Posterior vena cava (tissue), 2 donors: ENCODE measurements at regions not wholly inside any gene's neighbourhood (a gene's known extent, or its start where the extent isn't known, plus 50 kb on each side); places are given as distances from the start of the nearest gene placed in this dataset.

ENCODE experiments used
- DNase-seq: peaks from one replicate; pipeline ENCODE4 v3.0.0-alpha.2; 2020; ENCODE audit warnings: low spot score
- intact Hi-C, 2 donors: fragments of 100-400 bp; cut with DNase I; formaldehyde crosslinking; loops; one replicate each; pipeline versions ENCODE4 v1.14.1 to v1.14.2; 2022 to 2023
- donor health status: DM: yes; HTN: yes; CAD: no.
- donor health status: DM: yes; HTN: yes; CAD: no.

GRCh38 chr3:194989241-194989640 lies 281.7 kb downstream of the XXYLT1 start:
- peak; percentile 58 for DNase-seq
- intact Hi-C loops = no loop called here

DNA sequence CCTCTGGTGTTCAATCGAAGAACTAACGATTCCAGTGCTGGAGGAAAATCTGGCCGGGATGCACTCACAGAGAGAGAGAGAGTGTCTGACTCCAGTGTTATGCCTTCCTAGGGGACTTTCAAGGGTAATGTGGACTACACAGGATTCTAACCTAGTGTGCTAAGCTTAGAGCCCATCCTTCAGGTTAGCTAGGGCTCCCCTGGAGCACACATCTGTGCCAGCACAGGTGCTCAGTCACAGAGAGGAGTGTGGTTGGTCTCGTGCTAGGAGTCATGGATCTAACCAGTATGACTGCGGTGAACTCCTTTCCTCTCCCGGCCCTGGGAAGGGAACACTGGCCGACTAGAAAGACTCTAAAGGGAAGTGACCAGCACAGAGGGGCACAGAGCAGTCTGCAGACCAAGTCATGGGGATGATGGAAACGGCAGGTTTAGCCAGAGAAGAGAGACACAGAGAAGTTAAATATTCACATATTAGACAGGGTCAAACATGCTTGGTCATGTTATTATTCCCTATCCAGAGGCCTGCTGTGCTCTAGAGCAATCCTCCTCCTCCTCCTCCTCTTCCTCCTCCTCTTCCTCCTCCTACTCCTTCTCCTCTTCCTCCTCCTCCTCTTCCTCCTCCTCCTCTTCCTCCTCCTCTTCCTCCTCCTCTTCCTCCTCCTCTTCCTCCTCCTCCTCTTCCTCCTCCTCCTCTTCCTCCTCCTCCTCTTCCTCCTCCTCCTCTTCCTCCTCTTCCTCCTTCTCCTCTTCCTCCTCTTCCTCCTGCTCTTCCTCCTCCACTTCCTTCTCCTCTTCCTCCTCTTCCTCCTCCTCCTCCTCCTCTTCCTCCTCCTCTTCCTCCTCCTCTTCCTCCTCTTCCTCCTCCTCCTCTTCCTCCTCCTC lies 280.3 kb downstream of the XXYLT1 start:
- peak; percentile 31 for DNase-seq
- intact Hi-C loops = no loop called here

- DNase-seq = no peak
- intact Hi-C loops = no loop called here
These were observed 279.7 kb downstream of the XXYLT1 start for GRCh38 chr3:194991338-194991654.

- intact Hi-C loops = no loop called here
- peak; percentile 67 for DNase-seq
These were observed 277.1 kb downstream of the XXYLT1 start for GRCh38 chr3:194993896-194994295.

DNA sequence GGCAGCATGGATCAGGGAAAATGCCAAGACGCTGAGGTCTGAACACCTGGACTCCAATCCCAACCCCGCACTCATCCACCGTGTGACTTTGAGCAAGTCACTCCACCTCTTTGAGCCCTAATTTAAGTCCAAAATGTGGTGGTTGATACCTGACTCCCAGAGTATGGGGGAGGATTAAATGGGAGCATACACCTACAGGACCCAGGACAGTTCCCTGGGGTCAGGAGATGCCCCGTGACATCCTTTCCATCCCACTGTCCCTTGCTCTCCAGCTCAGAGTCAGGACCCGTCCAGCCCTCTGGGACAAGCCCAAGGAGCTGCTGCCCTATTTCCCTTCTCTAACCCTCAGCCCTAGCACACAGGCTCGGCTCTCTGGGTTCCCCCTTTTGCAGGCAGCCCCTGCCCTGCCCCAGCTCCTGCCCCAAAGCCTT lies 276.4 kb downstream of the XXYLT1 start:
- DNase-seq = peak; percentile 28
- intact Hi-C loops = no loop called here

DNA sequence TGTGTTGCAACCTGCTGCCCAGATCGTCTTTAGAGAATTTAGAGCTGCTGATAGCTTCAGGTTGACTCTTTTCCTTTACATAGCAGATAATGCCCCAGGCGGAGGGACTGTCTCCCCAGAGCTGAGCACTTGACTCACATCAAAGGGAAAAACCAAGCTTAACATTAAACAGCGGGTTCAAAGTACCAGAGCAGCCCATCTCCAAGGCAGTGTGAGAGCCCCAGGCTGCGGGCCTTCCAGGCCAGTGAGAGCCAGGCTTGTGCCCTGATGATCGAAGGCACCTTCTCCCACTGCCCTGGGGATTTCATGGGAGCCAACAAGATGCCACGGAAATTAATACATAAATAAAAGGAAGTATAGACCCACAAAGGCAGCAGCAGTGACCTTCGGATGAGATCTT lies 275.6 kb downstream of the XXYLT1 start:
- intact Hi-C loops = no loop called here
- peak; percentile 38 for DNase-seq

GRCh38 chr3:194995922-194996321 lies 275.0 kb downstream of the XXYLT1 start:
- DNase-seq = peak; percentile 31
- intact Hi-C loops = no loop called here

DNA sequence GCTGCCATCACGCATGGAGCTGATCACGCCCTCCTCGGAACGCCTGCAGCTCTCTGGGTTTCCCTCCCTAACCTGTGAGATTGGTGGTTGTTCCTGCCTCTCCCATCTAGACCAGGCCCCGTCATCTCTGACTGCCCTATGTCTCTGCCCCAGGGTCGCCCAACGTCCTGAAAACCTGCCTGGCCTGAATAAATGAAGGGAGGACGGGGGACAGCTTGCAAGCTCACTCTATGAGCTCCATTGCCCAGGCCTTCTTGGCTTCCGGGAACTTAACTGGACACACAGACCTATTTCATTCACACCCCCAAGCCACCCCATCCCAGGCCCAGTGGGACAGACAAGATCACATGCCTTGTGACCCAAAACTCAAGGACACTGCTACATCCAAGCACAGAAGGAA lies 274.2 kb downstream of the XXYLT1 start:
- peak; percentile 38 for DNase-seq
- intact Hi-C loops = no loop called here

GRCh38 chr3:194998417-194998816 lies 272.5 kb downstream of the XXYLT1 start:
- DNase-seq = peak; percentile 34
- intact Hi-C loops = no loop called here

DNA sequence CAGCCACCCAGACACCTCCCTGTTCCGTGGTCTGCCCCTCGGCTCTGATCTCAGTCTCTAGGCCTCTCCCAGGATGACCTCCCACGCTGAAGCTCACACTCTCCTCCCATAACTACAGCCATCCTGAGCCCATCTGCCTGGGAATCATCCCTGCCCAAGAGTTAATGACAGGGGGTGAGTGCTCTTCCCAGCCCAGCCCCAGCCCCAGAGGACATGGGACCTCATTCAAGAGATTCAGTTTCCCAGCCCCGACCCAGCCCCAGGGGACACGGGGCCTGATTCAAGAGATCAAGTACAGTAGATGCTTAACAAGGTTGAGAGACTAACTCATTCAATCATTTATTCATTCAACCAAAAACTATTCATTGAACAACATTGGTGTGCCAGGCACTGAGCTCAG lies 272.0 kb downstream of the XXYLT1 start:
- DNase-seq = peak; percentile 32
- intact Hi-C loops = no loop called here

GRCh38 chr3:194999491-194999890 lies 271.5 kb downstream of the XXYLT1 start:
- peak; percentile 57 for DNase-seq
- intact Hi-C loops = no loop called here

DNA sequence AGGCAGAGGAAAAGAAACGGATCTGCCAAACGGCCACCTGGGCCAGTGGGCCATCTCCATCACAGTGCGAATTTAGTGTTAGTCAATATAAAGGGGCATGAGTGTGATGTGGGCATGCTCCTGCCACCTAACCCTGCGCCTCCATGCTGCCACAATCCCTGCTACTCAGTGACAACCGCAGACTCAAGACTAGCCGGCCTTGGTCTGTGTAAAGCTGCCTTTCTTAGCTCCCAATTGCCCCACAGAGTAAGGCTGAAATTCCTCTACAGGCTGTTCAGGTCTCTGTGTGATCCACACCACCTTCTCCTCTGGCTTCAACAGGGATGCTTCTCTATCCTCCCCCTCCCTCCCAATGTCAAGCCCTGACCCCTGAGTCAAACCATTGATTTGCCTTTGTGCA lies 269.7 kb downstream of the XXYLT1 start:
- intact Hi-C loops = no loop called here

GRCh38 chr3:195001961-195002861 lies 268.7 kb downstream of the XXYLT1 start:
- DNase-seq = peak; percentile 79
- intact Hi-C loops = no loop called here

More for the DNA sequence above, 269.7 kb downstream of the XXYLT1 start:
- peak; percentile 23 for DNase-seq

DNA sequence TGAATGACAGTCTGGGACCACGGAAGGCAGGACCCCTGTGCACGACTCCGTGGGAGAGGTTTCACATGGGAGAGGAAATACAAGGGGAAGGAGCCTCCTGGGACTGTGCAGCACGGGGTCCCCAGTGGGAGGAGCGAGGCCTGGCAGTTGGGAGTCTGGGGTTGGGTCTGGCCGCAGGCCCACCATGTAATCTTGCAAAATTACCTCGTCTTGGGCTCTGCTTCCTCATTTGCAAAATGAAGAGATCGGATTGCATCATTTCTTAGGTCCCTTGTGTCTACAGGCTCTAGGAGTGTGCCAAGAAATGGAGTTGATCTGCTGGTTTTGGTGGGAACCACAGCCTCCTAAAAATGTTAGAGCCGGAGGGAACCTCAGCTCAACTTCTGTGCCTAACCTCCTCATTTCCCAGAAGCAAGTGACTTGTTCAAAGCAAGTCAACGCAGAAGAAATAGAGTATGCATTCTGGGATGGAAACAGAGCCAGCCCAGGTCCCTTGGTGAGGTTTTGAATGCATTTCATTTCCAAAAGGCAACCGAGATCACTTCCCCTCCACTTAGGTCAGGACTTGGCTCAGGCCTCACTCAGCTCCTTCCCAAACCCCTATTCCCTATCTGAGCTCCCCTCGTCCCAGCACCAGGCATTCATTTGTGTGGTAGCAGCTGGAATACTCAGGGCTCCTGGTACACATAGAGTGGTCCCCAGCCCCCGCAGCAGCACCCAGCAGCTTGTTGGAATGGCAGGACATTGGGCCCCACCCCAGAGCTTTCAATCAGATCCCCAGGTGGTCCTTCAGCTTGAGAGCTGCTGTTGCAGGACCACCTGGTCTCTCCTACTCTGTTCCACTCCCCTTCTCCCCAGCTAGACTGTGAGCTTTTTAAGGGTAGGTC lies 267.7 kb downstream of the XXYLT1 start:
- intact Hi-C loops = no loop called here
- DNase-seq = peak; percentile 89

DNA sequence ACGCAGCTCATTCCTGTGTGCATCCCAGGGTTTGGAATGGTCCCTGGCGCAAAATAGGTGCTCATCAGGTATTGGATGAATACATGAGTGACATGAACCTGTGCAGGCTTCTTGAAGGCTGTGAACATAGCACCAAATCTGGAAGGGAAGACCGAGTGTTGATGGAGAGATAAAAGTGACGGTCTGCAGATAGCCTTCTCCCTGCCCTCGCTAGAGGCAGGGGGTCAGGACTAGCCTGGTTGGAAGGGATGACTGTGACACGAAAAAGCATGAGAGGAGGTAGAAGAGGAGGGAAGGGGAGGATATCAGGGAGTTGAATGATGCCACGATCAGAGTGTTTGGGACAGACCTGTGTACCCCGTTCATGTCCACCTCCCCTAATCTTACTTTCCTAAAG lies 267.1 kb downstream of the XXYLT1 start:
- DNase-seq = peak; percentile 14
- intact Hi-C loops = no loop called here

DNA sequence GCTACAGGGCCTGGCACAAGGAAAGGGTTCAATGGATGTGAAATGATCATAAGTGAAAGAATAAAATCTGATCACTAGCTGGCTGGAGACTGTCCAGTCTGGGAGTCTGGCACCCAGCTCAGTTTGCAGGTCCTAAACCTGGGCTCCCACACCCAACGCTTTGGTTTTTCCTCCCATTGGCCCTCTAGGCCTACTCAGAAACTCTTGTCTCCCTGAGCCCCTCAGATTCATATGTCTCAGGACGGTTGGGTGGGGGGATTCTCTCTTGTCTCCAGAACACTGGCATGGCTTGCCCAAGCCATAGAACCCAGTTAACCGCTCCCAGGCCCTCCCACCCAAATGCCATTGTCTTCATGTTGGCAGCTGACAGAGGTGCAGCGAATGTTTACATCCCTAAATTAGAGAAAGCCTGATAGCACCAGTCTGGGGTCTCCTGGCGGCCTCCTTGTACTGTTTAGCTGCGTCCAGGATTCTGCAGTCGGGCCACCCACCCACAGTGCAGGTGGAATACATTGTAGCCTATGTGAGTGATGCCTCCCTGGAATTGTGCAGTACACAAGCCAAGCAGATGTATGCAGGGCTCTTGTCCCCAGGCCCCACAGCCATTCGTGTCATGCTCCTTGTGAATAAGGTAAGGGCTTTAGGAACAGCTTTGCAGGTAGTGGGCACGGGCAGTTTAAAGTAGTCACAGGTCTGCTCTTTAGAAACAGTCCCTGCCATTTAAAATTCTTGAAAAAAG lies 266.3 kb downstream of the XXYLT1 start:
- intact Hi-C loops = no loop called here
- peak; percentile 29 for DNase-seq

GRCh38 chr3:195005251-195005620 lies 265.7 kb downstream of the XXYLT1 start:
- peak; percentile 53 for DNase-seq
- intact Hi-C loops = no loop called here

GRCh38 chr3:195005759-195006510 lies 265.0 kb downstream of the XXYLT1 start:
- DNase-seq = peak; percentile 72
- intact Hi-C loops = no loop called here
